ENCODE measurements at regions not wholly inside any gene's neighbourhood (a gene's known extent, or its start where the extent isn't known, plus 50 kb on each side); places are given as distances from the start of the nearest gene placed in this dataset.

- no peak for TF ChIP-seq KLF9 (tag by site-specific recombination; IDR thresholded peaks at IDR 0.05; ENCODE audit: low read depth)
- no peak for TF ChIP-seq CTCF (tag by site-specific recombination; IDR thresholded peaks at IDR 0.05)
- no peak for TF ChIP-seq ZNF19 (tag by site-specific recombination; IDR thresholded peaks at IDR 0.05; ENCODE audit: low read depth)
- no peak for TF ChIP-seq ZNF23 (tag by site-specific recombination; IDR thresholded peaks at IDR 0.05; ENCODE audit: borderline replicate concordance)
- no peak for TF ChIP-seq ZNF18 (tag by site-specific recombination; IDR thresholded peaks at IDR 0.05)
- TF ChIP-seq ZBTB6 (tag by site-specific recombination; IDR thresholded peaks at IDR 0.05) = no peak
These were observed 946.4 kb upstream of the PTPRD start for GRCh38 chr9:11559001-11559776.

All from HEK293 (cell line).